Ishikawa (cell line): ENCODE measurements at regions not wholly inside any gene's neighbourhood (a gene's known extent, or its start where the extent isn't known, plus 50 kb on each side); places are given as distances from the start of the nearest gene placed in this dataset.

Source experiments
- EGR1 ChIP-seq: IDR thresholded peaks from 2 replicates; pipeline ENCODE4 v1.6.1; 2012
- EP300 ChIP-seq: IDR thresholded peaks from 2 replicates; pipeline ENCODE4 v1.6.1; 2012; ENCODE audit warnings: borderline replicate concordance
- FOXM1 ChIP-seq: IDR thresholded peaks from 2 replicates; pipeline ENCODE4 v1.6.1; 2012; ENCODE audit warnings: low read depth, borderline replicate concordance
- RAD21 ChIP-seq: IDR thresholded peaks from 2 replicates; pipeline ENCODE4 v1.6.1; 2012; ENCODE audit warnings: low read depth
- TAF1 ChIP-seq: IDR thresholded peaks from 2 replicates; pipeline ENCODE4 v1.6.1; 2012; ENCODE audit warnings: low read depth, mild to moderate bottlenecking
- TCF12 ChIP-seq: IDR thresholded peaks from 2 replicates; pipeline ENCODE4 v1.6.1; 2012; ENCODE audit warnings: low read depth
- YY1 ChIP-seq: IDR thresholded peaks from 2 replicates; pipeline ENCODE4 v1.6.1; 2012; ENCODE audit warnings: low read depth
- ZBTB7A ChIP-seq: IDR thresholded peaks from 2 replicates; pipeline ENCODE4 v1.6.1; 2012; ENCODE audit warnings: low read depth
- TF ChIP-seq, protein P1 (sequence below): IDR thresholded peaks from 2 replicates; pipeline ENCODE4 v1.6.1; 2012
- TF ChIP-seq, protein P2 (sequence below): IDR thresholded peaks from 2 replicates; pipeline ENCODE4 v1.6.1; 2012
- TF ChIP-seq, protein P3 (sequence below): IDR thresholded peaks from 2 replicates; pipeline ENCODE4 v1.6.1; 2012; ENCODE audit warnings: low read depth, mild to moderate bottlenecking

DNA sequence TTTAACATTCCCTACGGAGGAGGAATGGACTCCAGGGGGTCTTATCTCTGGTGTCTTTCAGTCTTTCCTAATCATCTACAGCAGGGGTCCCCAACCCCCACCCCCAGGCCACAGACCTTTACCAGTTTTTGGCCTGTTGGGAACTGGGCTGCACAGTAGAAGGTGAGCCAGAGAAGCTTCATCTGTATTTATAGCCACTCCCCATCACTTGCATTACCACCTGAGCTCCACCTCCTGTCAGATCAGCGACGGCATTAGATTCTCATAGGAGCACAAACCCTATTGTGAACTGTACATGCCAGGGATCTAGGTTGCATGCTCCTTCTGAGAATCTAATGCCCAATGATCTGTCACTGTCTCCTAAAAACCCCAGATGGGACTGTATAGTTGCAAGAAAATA lies 120.0 kb upstream of the TMTC4 start:
- TF ChIP-seq, protein P1, sequence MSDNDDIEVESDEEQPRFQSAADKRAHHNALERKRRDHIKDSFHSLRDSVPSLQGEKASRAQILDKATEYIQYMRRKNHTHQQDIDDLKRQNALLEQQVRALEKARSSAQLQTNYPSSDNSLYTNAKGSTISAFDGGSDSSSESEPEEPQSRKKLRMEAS: no peak
- TF ChIP-seq RAD21: no peak
- no peak for TF ChIP-seq EP300
- no peak for TF ChIP-seq YY1
- TF ChIP-seq, protein P2, sequence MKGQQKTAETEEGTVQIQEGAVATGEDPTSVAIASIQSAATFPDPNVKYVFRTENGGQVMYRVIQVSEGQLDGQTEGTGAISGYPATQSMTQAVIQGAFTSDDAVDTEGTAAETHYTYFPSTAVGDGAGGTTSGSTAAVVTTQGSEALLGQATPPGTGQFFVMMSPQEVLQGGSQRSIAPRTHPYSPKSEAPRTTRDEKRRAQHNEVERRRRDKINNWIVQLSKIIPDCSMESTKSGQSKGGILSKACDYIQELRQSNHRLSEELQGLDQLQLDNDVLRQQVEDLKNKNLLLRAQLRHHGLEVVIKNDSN: no peak
- no peak for TF ChIP-seq TCF12
- no peak for TF ChIP-seq TAF1
- TF ChIP-seq, protein P3, sequence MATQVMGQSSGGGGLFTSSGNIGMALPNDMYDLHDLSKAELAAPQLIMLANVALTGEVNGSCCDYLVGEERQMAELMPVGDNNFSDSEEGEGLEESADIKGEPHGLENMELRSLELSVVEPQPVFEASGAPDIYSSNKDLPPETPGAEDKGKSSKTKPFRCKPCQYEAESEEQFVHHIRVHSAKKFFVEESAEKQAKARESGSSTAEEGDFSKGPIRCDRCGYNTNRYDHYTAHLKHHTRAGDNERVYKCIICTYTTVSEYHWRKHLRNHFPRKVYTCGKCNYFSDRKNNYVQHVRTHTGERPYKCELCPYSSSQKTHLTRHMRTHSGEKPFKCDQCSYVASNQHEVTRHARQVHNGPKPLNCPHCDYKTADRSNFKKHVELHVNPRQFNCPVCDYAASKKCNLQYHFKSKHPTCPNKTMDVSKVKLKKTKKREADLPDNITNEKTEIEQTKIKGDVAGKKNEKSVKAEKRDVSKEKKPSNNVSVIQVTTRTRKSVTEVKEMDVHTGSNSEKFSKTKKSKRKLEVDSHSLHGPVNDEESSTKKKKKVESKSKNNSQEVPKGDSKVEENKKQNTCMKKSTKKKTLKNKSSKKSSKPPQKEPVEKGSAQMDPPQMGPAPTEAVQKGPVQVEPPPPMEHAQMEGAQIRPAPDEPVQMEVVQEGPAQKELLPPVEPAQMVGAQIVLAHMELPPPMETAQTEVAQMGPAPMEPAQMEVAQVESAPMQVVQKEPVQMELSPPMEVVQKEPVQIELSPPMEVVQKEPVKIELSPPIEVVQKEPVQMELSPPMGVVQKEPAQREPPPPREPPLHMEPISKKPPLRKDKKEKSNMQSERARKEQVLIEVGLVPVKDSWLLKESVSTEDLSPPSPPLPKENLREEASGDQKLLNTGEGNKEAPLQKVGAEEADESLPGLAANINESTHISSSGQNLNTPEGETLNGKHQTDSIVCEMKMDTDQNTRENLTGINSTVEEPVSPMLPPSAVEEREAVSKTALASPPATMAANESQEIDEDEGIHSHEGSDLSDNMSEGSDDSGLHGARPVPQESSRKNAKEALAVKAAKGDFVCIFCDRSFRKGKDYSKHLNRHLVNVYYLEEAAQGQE: no peak
- no peak for TF ChIP-seq FOXM1
- TF ChIP-seq ZBTB7A: no peak
- TF ChIP-seq EGR1: no peak
